PC-9 (cell line): ENCODE measurements at regions not wholly inside any gene's neighbourhood (a gene's known extent, or its start where the extent isn't known, plus 50 kb on each side); places are given as distances from the start of the nearest gene placed in this dataset.

Experiments
- CTCF ChIP-seq: fragments of 200-600 bp; sonication (generic); conservative IDR thresholded peaks from 2 replicates; pipeline ENCODE4 v1.6.1; 2017; ENCODE audit warnings: mixed run types, antibody characterized with exemption, mild to moderate bottlenecking, moderate library complexity
- EZH2 ChIP-seq: fragments of 200-600 bp; sonication (generic); IDR thresholded peaks from 2 replicates; pipeline ENCODE4 v1.8.0; 2017; ENCODE audit warnings: antibody characterized with exemption, low read depth

- TF ChIP-seq CTCF (no peak), EZH2 (no peak)
These were observed 347.2 kb upstream of the NETO1 start for GRCh38 chr18:73214970-73215369.
